T-helper 1 cell treated with Interleukin-12 subunit alpha and Interleukin-12 subunit beta and Interleukin-4 antibody, amounts not matched to agents 30 μg/mL and 1 μg/mL, for 36 hours (primary cell): ENCODE measurements at regions not wholly inside any gene's neighbourhood (a gene's known extent, or its start where the extent isn't known, plus 50 kb on each side); places are given as distances from the start of the nearest gene placed in this dataset.
"Not testable (repeated sequence)": the region's sequence is repeated elsewhere in the genome, so short reads cannot be mapped to it uniquely, and the experiment has no call there.

Experiments
- H3K27ac Mint-ChIP-seq: one replicate; pipeline ENCODE4 v1.8.0; 2021; ENCODE audit warnings: mild to moderate bottlenecking, mixed read lengths
- H3K27me3 Mint-ChIP-seq: one replicate; pipeline ENCODE4 v1.8.0; 2021; ENCODE audit warnings: low read depth, mixed read lengths
- H3K36me3 Mint-ChIP-seq: one replicate; pipeline ENCODE4 v1.8.0; 2021; ENCODE audit warnings: low read depth, mixed read lengths
- H3K4me1 Mint-ChIP-seq: one replicate; pipeline ENCODE4 v1.8.0; 2021; ENCODE audit warnings: low read depth, mixed read lengths
- H3K4me3 Mint-ChIP-seq: one replicate; pipeline ENCODE4 v1.8.0; 2021; ENCODE audit warnings: mild to moderate bottlenecking, moderate library complexity, mixed read lengths
- H3K9me3 Mint-ChIP-seq: one replicate; pipeline ENCODE4 v1.8.0; 2021; ENCODE audit warnings: mixed read lengths

DNA sequence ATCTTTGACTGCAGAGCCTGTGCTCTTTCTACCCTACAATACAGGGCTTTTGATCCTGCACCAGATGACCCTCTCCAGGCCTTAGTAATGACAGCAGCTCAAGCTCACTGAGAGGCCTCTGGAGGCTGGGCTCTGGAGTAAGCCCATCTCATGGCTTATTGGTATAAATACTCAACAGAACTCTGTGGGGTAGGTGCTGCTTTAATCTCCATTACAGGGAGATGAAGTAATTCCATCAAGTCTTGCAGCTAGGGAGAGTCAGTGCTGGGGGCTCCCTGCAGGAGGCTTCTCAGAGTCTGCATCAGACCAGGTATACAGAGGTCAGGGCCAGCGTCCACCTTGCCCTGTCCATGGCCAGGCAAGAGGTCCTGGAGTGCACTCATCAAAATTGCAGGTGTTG lies 89.2 kb upstream of the SLC6A11 start:
- Mint-ChIP-seq H3K9me3 (peaks cover 4% of the 10 kb centered on the region), H3K36me3 (no peaks in the 10 kb centered on the region), H3K4me1 (no peaks in the 10 kb centered on the region), H3K27me3 (peaks cover 4% of the 10 kb centered on the region), H3K4me3 (no peak overlapping the region), H3K27ac (no peak overlapping the region)

DNA sequence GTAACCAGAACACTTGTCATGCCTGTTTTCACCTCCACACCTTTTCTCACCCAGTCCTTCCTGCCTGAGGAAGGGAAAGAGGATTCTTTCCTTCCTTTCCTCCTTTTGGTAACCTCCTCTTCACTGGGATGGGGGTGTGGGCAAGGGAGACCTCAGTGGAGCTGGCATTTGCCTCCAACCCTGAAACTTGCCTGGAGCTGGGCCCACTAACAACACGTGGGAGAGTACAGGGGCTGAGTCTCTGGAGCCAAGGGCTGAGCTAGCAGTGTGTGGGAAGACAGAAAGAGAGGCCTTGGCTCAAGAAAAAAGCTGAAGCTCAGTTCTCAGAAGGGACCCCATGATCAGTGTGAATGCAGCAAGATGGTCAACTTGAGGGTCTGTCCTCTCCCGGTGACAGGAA lies 86.6 kb upstream of the SLC6A11 start:
- Mint-ChIP-seq H3K27me3 (peaks cover 11% of the 10 kb centered on the region), H3K27ac (no peak overlapping the region), H3K4me1 (no peaks in the 10 kb centered on the region), H3K36me3 (no peaks in the 10 kb centered on the region), H3K4me3 (no peak overlapping the region), H3K9me3 (peaks cover 28% of the 10 kb centered on the region)

DNA sequence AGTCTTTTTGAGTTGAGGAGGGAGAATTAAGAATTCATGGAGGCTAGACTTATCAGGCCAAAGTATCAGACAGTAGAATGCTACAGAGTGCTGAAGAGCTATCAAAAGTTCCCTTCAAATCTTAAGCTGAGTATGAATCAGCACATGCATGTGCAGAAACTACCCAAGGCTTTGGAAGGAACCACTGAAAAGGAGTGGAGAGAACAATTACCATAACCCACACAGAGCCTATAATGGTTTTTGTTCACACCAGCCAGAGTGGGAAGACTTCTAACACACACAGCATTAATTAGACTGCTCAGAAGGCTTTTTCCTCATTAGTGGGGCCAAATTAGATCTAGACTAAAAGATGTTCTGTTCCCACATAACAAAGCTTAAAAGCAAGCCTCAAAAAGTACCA lies 83.7 kb upstream of the SLC6A11 start:
- Mint-ChIP-seq H3K36me3 (no peaks in the 10 kb centered on the region), H3K27me3 (peaks cover 12% of the 10 kb centered on the region), H3K4me1 (no peaks in the 10 kb centered on the region), H3K27ac (no peak overlapping the region), H3K4me3 (no peak overlapping the region), H3K9me3 (peaks cover 29% of the 10 kb centered on the region)

DNA sequence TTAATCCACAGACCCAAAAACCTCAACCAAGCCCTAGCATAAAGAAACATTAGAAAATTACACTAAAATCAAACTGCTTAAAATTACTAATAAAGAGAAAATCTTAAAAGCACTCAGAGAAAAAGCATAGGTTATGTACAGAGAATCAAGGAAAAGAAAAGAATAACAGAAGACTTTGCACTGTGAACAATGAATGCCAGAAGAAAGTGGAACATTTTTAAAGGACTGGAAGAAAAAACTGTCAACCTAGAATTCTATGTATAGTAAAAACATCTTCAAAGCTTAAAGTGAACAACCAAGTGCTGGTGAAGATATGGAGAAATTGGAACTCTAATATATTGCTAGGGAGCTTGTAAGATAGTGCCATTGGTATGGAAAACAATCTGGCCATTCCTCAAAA lies 82.7 kb upstream of the SLC6A11 start:
- H3K4me3 Mint-ChIP-seq: no peak overlapping the region

DNA sequence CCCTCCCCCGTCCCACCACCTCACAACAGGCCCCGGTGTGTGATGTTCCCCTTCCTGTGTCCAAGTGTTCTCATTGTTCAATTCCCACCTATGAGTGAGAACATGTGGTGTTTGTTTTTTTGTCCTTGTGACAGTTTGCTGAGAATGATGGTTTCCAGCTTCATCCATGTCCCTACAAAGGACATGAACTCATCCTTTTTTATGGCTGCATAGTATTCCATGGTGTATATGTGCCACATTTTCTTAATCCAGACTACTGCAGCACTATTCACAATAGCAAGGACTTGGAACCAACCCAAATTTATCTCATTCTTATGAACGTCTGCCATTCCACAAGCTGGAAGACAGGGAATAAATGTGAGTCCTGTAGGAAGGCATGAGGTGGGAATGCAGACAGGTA lies 79.6 kb upstream of the SLC6A11 start:
- Mint-ChIP-seq H3K27me3 (peaks cover 28% of the 10 kb centered on the region), H3K9me3 (peaks cover 24% of the 10 kb centered on the region)
- not testable (repeated sequence) for H3K27ac Mint-ChIP-seq, H3K4me3 Mint-ChIP-seq, H3K4me1 Mint-ChIP-seq, H3K36me3 Mint-ChIP-seq

More for the DNA sequence above, 82.7 kb upstream of the SLC6A11 start:
- Mint-ChIP-seq H3K4me1 (no peaks in the 10 kb centered on the region), H3K36me3 (no peaks in the 10 kb centered on the region), H3K9me3 (peaks cover 29% of the 10 kb centered on the region), H3K27ac (no peak overlapping the region), H3K27me3 (peaks cover 19% of the 10 kb centered on the region)

DNA sequence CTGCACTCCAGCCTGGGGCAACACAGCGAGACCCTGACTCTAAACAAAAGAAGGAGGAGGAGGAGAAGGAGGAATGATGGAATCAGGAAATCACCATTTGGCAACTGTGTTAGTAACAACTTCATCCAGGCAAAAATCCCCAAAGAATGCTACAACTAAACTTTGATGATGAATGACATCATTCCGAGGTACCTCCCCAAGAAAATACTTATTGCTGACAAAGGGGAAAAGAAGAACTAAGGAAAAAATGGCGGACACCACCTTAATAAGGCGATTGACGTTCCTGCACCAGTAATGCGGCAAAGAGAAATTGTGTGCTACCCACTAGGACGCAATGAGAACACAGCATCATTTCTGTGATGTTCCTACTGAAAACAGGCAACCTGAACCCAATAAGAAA lies 78.2 kb upstream of the SLC6A11 start:
- Mint-ChIP-seq H3K27me3 (peaks cover 25% of the 10 kb centered on the region), H3K27ac (no peak overlapping the region), H3K9me3 (peaks cover 15% of the 10 kb centered on the region), H3K36me3 (no peaks in the 10 kb centered on the region), H3K4me1 (no peaks in the 10 kb centered on the region), H3K4me3 (no peak overlapping the region)

DNA sequence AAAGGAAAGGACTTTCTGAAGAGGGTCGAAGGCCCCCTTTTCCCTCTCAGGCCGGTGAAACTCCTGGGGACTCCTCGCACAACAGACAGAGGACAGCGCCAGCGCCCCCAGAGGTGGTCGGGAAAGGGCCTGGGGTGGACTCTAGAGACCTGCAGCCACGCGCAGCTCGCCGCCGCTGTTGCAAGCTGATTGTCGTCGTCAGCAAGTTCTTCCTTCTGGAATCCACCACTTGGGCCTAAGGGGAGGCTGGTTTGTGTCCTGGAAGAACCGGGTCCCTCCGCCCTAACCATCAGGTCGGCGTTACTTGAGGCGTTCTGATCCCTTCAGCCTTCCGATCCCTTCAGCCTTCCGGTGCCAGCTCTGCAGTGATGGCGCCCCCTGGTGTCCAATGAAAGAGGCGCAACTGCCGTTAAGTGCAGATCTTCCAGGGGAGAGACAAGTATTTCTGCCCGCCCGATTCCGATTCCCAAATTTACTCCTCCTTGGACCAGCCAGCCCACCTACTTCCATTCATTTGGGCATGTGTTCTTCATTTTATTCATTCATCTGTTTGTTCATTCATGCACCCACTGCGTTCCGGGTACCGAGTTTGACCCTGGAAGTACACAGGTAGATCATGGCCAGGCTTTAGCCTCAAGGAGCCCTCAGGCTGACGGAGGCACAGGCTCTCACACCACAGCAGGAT lies 77.2 kb upstream of the SLC6A11 start:
- no peak overlapping the region for H3K27ac Mint-ChIP-seq
- H3K4me3 Mint-ChIP-seq: no peak overlapping the region
- no peaks in the 10 kb centered on the region for H3K36me3 Mint-ChIP-seq
- H3K4me1 Mint-ChIP-seq: no peaks in the 10 kb centered on the region
- peaks cover 20% of the 10 kb centered on the region for H3K27me3 Mint-ChIP-seq
- H3K9me3 Mint-ChIP-seq: peaks cover 7% of the 10 kb centered on the region

DNA sequence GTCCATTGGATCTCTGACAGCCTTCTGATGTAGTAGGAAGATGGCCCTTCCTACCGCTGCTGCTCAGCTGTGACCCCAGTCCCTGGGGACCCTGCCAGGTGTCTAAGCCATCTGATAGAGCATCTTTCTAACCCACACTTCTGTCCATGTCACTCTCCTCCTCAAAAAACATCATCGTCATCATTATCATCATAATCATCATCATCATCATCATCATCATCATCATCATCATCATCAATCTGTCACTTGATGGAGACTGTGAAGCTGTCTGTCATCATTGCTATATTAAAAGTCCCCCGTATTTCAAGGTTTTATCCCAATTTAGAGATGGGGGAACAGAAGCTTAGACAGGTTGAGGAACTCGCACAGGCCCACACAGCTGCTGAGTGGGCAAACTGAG lies 75.1 kb upstream of the SLC6A11 start:
- Mint-ChIP-seq H3K4me3 (no peak overlapping the region), H3K9me3 (no peaks in the 10 kb centered on the region), H3K36me3 (no peaks in the 10 kb centered on the region), H3K4me1 (no peaks in the 10 kb centered on the region), H3K27ac (no peak overlapping the region), H3K27me3 (peaks cover 20% of the 10 kb centered on the region)

DNA sequence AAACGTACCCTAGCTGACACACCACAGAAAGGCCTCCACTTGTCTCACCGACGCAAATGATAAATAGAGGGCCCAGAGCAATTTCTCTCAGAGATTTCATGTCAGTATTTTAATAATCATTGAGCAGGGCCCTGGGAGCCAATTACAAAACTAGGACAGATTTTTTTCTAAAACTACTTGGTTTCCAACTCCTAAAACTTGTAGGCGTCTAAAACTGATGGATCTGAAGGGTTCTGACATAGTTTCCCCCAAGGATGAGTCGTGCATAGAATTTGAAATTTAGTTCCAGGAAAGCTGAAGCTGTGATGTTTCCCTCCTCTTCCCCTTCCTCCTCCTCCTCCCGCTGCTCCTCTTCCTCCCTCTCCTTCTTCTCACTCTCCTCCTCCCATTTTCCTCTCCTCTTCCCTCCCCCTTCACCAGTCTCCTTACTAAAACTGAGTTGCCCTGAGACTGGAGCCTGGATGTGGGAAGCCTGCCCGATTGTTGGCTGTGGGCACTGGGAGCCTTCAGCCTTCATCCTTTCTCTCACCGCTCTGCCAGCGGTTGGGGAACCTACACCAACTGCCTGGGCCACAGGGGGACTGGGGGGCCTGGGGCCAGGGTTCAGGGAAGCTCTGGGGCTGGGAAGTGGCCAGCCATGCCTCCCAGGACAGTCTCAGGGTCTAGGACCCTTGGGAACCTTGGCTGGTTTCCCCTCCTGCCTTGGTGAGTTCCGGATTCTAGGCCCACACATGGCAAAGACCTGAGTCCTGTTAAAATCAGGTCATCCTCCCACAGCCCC lies 73.9 kb upstream of the SLC6A11 start:
- no peaks in the 10 kb centered on the region for H3K36me3 Mint-ChIP-seq
- H3K27ac Mint-ChIP-seq: no peak overlapping the region
- H3K9me3 Mint-ChIP-seq: no peaks in the 10 kb centered on the region
- H3K27me3 Mint-ChIP-seq: peaks cover 20% of the 10 kb centered on the region
- H3K4me3 Mint-ChIP-seq: no peak overlapping the region
- no peaks in the 10 kb centered on the region for H3K4me1 Mint-ChIP-seq

DNA sequence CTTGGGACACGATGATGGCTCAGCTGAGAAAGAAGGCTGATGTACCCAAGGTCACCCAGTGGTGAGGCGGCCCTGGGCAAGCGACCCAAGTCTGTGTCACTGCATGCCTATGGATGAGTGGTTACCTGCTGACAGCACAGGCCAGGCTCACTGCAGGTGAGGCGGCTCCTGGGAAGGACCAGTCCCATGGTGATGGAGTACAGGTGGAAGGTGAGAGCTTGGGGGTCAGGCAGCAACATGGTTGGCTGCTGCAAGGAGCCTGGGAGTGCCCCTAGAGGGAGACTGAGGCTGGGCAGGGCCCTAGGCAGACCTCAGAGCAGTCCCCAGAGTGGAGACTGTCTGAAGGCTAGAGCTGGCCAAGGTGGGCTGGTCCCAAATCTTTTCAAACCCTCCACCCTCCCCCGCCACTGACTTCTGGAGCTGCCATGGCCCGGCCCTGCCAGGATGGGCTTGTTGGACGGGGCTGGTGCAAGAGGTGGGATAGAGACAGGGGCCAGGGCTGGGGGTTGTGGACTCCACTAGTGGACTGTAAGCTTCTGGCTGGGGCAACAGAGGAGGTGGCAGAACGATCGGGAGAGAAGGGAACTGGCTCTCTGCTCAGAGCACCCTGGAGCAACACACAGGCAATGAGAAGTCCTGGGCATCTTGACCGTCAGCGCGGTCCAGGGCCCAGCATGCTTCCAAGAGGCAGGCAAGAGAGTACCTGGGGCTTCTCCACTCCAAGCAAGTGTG lies 72.5 kb upstream of the SLC6A11 start:
- no peak overlapping the region for H3K27ac Mint-ChIP-seq
- no peaks in the 10 kb centered on the region for H3K4me1 Mint-ChIP-seq
- peaks cover 7% of the 10 kb centered on the region for H3K27me3 Mint-ChIP-seq
- H3K36me3 Mint-ChIP-seq: no peaks in the 10 kb centered on the region
- H3K4me3 Mint-ChIP-seq: no peak overlapping the region
- H3K9me3 Mint-ChIP-seq: no peaks in the 10 kb centered on the region

DNA sequence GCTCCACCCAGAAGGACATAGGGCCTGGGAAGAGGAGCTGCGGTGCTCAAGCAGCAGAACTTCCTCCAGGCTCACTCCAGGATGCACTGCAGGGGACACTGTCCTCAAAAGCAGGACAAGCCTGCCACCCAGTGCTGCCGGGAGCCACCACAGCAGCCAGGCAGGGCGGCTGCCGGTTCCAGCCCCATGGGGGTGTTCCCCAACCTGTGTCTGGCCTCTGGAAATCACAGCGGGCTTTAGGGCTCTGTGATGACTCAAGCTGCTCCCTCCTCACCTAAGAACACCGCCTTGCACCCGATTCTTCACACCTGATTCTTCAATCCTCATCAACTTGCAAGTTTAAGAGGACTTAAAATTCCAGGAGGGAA lies 71.9 kb upstream of the SLC6A11 start:
- Mint-ChIP-seq H3K36me3 (no peaks in the 10 kb centered on the region), H3K9me3 (no peaks in the 10 kb centered on the region), H3K27me3 (peaks cover 2% of the 10 kb centered on the region), H3K4me3 (no peak overlapping the region), H3K4me1 (no peaks in the 10 kb centered on the region), H3K27ac (no peak overlapping the region)

DNA sequence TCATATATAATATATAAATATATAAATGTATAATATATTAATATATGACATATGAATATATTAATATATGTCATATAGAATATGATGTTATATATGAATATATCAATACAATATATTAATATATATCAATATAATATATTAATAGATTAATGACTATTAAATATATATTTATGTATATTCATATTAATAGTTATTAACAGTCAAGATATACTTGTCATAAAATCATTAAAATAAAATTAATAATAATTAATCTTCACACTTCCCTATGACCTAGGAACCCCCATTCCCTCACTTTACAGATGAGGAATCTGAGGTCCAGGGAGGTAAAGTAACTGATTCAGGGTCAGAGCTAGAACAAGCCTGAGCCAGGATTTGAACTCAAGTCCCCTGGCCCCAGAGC lies 70.6 kb upstream of the SLC6A11 start:
- H3K36me3 Mint-ChIP-seq: no peaks in the 10 kb centered on the region

DNA sequence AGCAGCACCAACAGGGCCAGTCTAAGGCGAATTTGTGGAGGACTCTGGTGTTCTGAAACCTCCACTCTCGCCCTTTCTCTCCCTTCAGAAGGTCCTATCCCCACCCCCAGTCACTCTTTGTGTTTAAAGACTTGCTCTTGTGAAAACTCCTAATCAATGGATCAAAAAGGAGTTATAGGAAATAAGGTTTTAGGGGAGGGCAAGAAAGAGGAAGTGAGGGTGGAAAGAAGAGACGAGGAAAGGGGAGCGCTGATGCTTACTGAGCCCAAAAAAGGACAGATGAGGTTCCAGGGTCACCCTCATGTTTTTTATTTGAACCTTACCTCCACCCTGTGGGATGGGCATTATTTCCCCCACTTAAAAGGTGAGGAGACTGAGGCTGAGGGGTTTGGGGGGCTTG lies 70.0 kb upstream of the SLC6A11 start:
- Mint-ChIP-seq H3K27ac (no peak overlapping the region), H3K27me3 (no peaks in the 10 kb centered on the region), H3K4me1 (no peaks in the 10 kb centered on the region), H3K9me3 (no peaks in the 10 kb centered on the region), H3K4me3 (no peak overlapping the region), H3K36me3 (no peaks in the 10 kb centered on the region)

More for the DNA sequence above, 70.6 kb upstream of the SLC6A11 start:
- Mint-ChIP-seq H3K27me3 (no peaks in the 10 kb centered on the region), H3K27ac (no peak overlapping the region), H3K4me3 (no peak overlapping the region), H3K9me3 (no peaks in the 10 kb centered on the region), H3K4me1 (no peaks in the 10 kb centered on the region)

DNA sequence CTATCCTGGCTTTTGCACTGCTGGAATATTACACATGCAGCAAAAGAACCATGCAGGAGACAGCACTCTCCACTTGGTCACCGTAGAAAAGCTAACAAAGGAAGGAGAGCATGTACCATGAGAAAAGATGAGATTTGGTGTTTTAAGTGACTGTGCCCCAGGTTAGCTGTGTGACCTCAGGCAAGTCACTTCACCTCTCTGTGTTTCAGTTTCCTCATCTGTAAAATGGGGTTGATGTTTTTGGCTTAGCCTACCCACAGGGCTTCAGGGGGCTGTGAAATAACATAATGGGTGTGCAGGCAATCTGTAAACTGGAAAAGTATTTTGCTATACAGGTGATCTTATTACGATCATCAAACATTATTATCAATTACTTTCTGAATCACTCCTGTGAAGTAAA lies 69.3 kb upstream of the SLC6A11 start:
- H3K9me3 Mint-ChIP-seq: no peaks in the 10 kb centered on the region
- no peak overlapping the region for H3K4me3 Mint-ChIP-seq
- no peak overlapping the region for H3K27ac Mint-ChIP-seq
- no peaks in the 10 kb centered on the region for H3K36me3 Mint-ChIP-seq
- H3K4me1 Mint-ChIP-seq: no peaks in the 10 kb centered on the region
- H3K27me3 Mint-ChIP-seq: no peaks in the 10 kb centered on the region

DNA sequence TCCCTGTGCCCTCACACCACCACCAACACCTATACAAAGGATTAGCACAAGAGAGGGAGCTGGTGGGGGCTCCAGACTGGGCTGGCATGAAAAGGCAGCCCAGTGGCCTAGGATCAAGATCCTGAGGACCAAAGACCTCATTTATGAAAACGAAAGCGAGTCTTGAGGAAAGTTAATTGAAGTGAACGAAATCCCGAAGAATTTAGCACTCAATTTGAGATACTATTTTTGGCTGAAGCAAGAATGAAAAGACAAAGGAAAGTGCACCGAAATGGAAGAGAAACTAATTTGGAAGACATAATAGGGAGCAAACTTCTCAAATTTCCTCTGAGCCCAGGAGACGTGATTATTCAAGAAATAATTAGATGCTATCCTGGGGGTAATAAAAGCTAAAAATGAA lies 68.7 kb upstream of the SLC6A11 start:
- H3K4me1 Mint-ChIP-seq: no peaks in the 10 kb centered on the region
- no peaks in the 10 kb centered on the region for H3K9me3 Mint-ChIP-seq
- H3K4me3 Mint-ChIP-seq: no peak overlapping the region
- no peak overlapping the region for H3K27ac Mint-ChIP-seq
- H3K27me3 Mint-ChIP-seq: no peaks in the 10 kb centered on the region
- H3K36me3 Mint-ChIP-seq: no peaks in the 10 kb centered on the region
